ENCODE measurements at regions not wholly inside any gene's neighbourhood (a gene's known extent, or its start where the extent isn't known, plus 50 kb on each side); places are given as distances from the start of the nearest gene placed in this dataset.

DNA sequence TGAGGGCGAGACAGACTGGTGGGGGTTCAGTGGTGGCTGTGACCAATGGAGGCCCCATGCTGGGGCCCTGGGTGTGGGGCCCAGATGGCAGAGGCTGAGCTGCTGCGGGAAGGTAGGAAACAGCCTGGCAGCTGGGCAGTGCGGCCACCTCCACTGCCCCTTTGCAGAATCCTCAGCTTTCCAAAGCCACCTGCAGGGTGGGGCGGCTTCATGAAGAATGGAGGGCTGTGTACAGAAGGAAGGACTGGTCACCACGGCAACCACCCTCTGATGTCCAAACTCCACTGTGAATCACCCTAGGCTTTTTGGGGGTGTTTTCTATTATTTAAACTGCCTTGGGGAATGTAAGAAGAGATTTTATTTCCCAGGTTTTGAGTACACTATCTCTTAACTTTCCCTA, 166.3 kb upstream of the NAV2 start:
- Histone ChIP-seq H2AFZ (ENCODE audit: low read depth, low read length) (no peak overlapping the region), H3K36me3 (ENCODE audit: insufficient read depth, low read length) (no peaks in the 10 kb centered on the region), H3K9ac (ENCODE audit: low read length) (no peak overlapping the region), H4K20me1 (ENCODE audit: insufficient read depth) (no peaks in the 10 kb centered on the region), H3F3A (ENCODE audit: insufficient read depth, low read length, poor library complexity, severe bottlenecking) (no peaks in the 10 kb centered on the region), H3K27me3 (ENCODE audit: insufficient read depth, low read depth, low read length) (no peaks in the 10 kb centered on the region), H3K27ac (ENCODE audit: low read length) (no peak overlapping the region), H3K4me3 (ENCODE audit: low read length) (no peak overlapping the region), H3K9me3 (ENCODE audit: low read length) (no peaks in the 10 kb centered on the region), H3K79me2 (replicated peaks; ENCODE audit: insufficient read depth, low read length) (no peaks in the 10 kb centered on the region), H3K4me2 (ENCODE audit: low read length) (no peak overlapping the region), H3K9me2 (ENCODE audit: insufficient read depth, low read length) (no peaks in the 10 kb centered on the region)
- TF ChIP-seq EZH2 (IDR thresholded peaks at IDR 0.05; ENCODE audit: borderline replicate concordance, insufficient read depth, low read length, poor library complexity, severe bottlenecking): no peak

DNA sequence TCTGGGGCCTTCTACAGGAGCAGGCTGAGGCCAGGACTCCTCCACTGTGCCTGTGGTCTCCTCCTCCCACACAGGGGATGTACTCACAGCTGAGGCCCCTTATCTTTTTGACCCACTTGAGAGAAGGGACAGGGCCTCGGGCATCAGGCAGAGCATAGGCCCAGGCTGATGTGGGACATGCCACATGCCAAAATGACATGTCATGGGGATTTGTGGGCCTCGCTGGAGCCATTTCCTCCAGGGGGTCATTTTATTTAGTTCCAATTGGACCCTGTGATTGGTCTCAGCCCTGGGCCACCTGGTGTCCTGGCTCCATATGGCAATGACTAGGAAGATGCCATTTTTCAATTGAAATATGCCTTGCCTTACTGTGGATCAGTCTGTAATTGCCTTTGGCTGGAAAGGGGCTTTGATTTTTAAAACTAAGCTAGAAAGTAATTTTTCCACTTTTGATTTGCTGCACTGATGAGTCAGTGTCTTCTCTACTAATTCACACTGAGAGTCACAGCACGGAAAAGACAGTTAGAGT, 171.1 kb upstream of the NAV2 start:
- no peak overlapping the region for H3K4me2 ChIP-seq (ENCODE audit: low read length)
- no peak overlapping the region for H3K27ac ChIP-seq (ENCODE audit: low read length)
- no peaks in the 10 kb centered on the region for H3K9me3 ChIP-seq (ENCODE audit: low read length)
- H3K79me2 ChIP-seq (replicated peaks; ENCODE audit: insufficient read depth, low read length): no peaks in the 10 kb centered on the region
- H3K9ac ChIP-seq (ENCODE audit: low read length): no peak overlapping the region
- H3K27me3 ChIP-seq (ENCODE audit: insufficient read depth, low read depth, low read length): no peaks in the 10 kb centered on the region
- H3K4me3 ChIP-seq (ENCODE audit: low read length): no peak overlapping the region
- TF ChIP-seq POLR2AphosphoS5 (IDR thresholded peaks at IDR 0.05) (no peak), RAD21 (conservative IDR thresholded peaks at IDR 0.05) (no peak), EP300 (conservative IDR thresholded peaks at IDR 0.05; ENCODE audit: poor library complexity, severe bottlenecking) (no peak), TAF1 (IDR thresholded peaks at IDR 0.05; ENCODE audit: low read depth) (no peak), MXI1 (conservative IDR thresholded peaks at IDR 0.05; ENCODE audit: poor library complexity, severe bottlenecking) (no peak)
- TF ChIP-seq, protein P1, sequence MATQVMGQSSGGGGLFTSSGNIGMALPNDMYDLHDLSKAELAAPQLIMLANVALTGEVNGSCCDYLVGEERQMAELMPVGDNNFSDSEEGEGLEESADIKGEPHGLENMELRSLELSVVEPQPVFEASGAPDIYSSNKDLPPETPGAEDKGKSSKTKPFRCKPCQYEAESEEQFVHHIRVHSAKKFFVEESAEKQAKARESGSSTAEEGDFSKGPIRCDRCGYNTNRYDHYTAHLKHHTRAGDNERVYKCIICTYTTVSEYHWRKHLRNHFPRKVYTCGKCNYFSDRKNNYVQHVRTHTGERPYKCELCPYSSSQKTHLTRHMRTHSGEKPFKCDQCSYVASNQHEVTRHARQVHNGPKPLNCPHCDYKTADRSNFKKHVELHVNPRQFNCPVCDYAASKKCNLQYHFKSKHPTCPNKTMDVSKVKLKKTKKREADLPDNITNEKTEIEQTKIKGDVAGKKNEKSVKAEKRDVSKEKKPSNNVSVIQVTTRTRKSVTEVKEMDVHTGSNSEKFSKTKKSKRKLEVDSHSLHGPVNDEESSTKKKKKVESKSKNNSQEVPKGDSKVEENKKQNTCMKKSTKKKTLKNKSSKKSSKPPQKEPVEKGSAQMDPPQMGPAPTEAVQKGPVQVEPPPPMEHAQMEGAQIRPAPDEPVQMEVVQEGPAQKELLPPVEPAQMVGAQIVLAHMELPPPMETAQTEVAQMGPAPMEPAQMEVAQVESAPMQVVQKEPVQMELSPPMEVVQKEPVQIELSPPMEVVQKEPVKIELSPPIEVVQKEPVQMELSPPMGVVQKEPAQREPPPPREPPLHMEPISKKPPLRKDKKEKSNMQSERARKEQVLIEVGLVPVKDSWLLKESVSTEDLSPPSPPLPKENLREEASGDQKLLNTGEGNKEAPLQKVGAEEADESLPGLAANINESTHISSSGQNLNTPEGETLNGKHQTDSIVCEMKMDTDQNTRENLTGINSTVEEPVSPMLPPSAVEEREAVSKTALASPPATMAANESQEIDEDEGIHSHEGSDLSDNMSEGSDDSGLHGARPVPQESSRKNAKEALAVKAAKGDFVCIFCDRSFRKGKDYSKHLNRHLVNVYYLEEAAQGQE (IDR thresholded peaks at IDR 0.05; ENCODE audit: borderline replicate concordance): no peak
- no peaks in the 10 kb centered on the region for H3F3A ChIP-seq (ENCODE audit: insufficient read depth, low read length, poor library complexity, severe bottlenecking)
- H4K20me1 ChIP-seq (ENCODE audit: insufficient read depth): no peaks in the 10 kb centered on the region
- H3K9me2 ChIP-seq (ENCODE audit: insufficient read depth, low read length): no peaks in the 10 kb centered on the region
- no peaks in the 10 kb centered on the region for H3K36me3 ChIP-seq (ENCODE audit: insufficient read depth, low read length)
- no peak overlapping the region for H2AFZ ChIP-seq (ENCODE audit: low read depth, low read length)

DNA sequence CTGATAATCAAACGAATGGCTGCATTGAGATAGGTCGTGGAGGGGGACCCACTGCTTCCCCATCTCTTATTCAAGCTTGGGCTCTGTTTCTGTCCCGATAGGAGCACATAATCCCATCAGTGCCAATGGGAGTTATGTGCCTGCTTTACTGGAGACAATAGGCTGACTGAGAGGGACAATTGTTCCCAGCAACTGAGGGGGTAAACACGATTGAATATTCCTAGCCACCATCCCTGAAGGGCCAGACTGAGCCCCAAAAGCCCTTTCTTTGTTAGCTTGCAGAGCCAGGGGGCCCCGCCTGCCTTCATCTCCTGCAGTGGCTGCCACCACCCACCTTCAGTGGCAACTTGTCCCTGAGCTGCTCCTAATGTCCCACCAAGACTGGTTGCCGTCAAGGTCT, 172.8 kb upstream of the NAV2 start:
- Histone ChIP-seq H3F3A (ENCODE audit: insufficient read depth, low read length, poor library complexity, severe bottlenecking) (no peaks in the 10 kb centered on the region), H2AFZ (ENCODE audit: low read depth, low read length) (no peak overlapping the region), H3K27me3 (ENCODE audit: insufficient read depth, low read depth, low read length) (no peaks in the 10 kb centered on the region), H3K27ac (ENCODE audit: low read length) (no peak overlapping the region), H3K9ac (ENCODE audit: low read length) (no peak overlapping the region), H3K9me3 (ENCODE audit: low read length) (no peaks in the 10 kb centered on the region), H4K20me1 (ENCODE audit: insufficient read depth) (no peaks in the 10 kb centered on the region), H3K9me2 (ENCODE audit: insufficient read depth, low read length) (no peaks in the 10 kb centered on the region), H3K4me2 (ENCODE audit: low read length) (no peak overlapping the region), H3K4me3 (ENCODE audit: low read length) (no peak overlapping the region), H3K36me3 (ENCODE audit: insufficient read depth, low read length) (no peaks in the 10 kb centered on the region), H3K79me2 (replicated peaks; ENCODE audit: insufficient read depth, low read length) (no peaks in the 10 kb centered on the region)
- TF ChIP-seq, protein P2, sequence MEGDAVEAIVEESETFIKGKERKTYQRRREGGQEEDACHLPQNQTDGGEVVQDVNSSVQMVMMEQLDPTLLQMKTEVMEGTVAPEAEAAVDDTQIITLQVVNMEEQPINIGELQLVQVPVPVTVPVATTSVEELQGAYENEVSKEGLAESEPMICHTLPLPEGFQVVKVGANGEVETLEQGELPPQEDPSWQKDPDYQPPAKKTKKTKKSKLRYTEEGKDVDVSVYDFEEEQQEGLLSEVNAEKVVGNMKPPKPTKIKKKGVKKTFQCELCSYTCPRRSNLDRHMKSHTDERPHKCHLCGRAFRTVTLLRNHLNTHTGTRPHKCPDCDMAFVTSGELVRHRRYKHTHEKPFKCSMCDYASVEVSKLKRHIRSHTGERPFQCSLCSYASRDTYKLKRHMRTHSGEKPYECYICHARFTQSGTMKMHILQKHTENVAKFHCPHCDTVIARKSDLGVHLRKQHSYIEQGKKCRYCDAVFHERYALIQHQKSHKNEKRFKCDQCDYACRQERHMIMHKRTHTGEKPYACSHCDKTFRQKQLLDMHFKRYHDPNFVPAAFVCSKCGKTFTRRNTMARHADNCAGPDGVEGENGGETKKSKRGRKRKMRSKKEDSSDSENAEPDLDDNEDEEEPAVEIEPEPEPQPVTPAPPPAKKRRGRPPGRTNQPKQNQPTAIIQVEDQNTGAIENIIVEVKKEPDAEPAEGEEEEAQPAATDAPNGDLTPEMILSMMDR (IDR thresholded peaks at IDR 0.05; ENCODE audit: poor library complexity, severe bottlenecking): no peak
- TF ChIP-seq SMC3 (conservative IDR thresholded peaks at IDR 0.05; ENCODE audit: poor library complexity): no peak
- no peak for TF ChIP-seq TAF1 (IDR thresholded peaks at IDR 0.05; ENCODE audit: low read depth)
- TF ChIP-seq, protein P1 (IDR thresholded peaks at IDR 0.05; ENCODE audit: borderline replicate concordance): no peak
- no peak for TF ChIP-seq POLR2AphosphoS5 (IDR thresholded peaks at IDR 0.05)
- no peak for TF ChIP-seq RAD21 (conservative IDR thresholded peaks at IDR 0.05)
- TF ChIP-seq MXI1 (conservative IDR thresholded peaks at IDR 0.05; ENCODE audit: poor library complexity, severe bottlenecking): no peak
- no peak for TF ChIP-seq EZH2 (IDR thresholded peaks at IDR 0.05; ENCODE audit: borderline replicate concordance, insufficient read depth, low read length, poor library complexity, severe bottlenecking)
- TF ChIP-seq EP300 (conservative IDR thresholded peaks at IDR 0.05; ENCODE audit: poor library complexity, severe bottlenecking): no peak

All from neural cell (in vitro differentiated cells).